ENCODE measurements at regions not wholly inside any gene's neighbourhood (a gene's known extent, or its start where the extent isn't known, plus 50 kb on each side); places are given as distances from the start of the nearest gene placed in this dataset.

DNA sequence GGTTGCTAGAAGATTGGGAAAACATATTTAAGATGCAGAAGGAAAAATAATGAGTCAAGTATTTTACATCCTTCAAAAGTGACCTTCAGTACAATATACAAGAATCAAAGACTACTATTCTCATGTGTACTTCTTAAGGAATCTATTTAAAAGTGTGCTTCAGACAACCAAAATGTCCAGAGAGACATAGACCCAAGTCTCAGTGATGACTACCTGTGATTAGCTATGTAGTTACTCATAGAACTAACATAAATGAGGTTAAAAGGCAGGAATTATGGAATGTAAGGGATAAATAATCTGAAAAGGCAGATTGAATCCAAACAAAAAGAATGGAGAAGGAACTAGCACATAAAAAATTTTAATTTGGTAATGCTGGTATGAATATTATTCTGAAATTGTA is 634.7 kb upstream of the FAM241A start:
- TF ChIP-seq, protein P1, sequence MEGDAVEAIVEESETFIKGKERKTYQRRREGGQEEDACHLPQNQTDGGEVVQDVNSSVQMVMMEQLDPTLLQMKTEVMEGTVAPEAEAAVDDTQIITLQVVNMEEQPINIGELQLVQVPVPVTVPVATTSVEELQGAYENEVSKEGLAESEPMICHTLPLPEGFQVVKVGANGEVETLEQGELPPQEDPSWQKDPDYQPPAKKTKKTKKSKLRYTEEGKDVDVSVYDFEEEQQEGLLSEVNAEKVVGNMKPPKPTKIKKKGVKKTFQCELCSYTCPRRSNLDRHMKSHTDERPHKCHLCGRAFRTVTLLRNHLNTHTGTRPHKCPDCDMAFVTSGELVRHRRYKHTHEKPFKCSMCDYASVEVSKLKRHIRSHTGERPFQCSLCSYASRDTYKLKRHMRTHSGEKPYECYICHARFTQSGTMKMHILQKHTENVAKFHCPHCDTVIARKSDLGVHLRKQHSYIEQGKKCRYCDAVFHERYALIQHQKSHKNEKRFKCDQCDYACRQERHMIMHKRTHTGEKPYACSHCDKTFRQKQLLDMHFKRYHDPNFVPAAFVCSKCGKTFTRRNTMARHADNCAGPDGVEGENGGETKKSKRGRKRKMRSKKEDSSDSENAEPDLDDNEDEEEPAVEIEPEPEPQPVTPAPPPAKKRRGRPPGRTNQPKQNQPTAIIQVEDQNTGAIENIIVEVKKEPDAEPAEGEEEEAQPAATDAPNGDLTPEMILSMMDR (IDR thresholded peaks at IDR 0.05): no peak
- no peak for TF ChIP-seq SIN3A (IDR thresholded peaks at IDR 0.05; ENCODE audit: borderline replicate concordance, insufficient read depth, low read depth, low read length)
